Fibroblast of lung (primary cell): ENCODE measurements at regions not wholly inside any gene's neighbourhood (a gene's known extent, or its start where the extent isn't known, plus 50 kb on each side); places are given as distances from the start of the nearest gene placed in this dataset.

ENCODE experiments used
- CTCF ChIP-seq, 2 donors: IDR thresholded peaks in 1 of 2; conservative IDR thresholded peaks in 1 of 2; 1 replicate in 1 of 2; 2 replicates in 1 of 2; pipeline ENCODE4 v1.5.1; 2011 to 2012; ENCODE audit warnings: low read length in 2 of 2, control low read depth in 1 of 2, inconsistent platforms in 1 of 2, low read depth in 1 of 2, mild to moderate bottlenecking in 1 of 2
- EZH2 ChIP-seq: IDR thresholded peaks from 2 replicates; pipeline ENCODE4 v1.5.1; 2012; ENCODE audit warnings: low read length, control low read depth, mild to moderate bottlenecking; ENCODE audit errors: missing control alignments

- no peak for TF ChIP-seq CTCF (conservative IDR thresholded peaks at IDR 0.05 in 1 of 2, IDR thresholded peaks at IDR 0.05 in 1 of 2; ENCODE audit: low read depth in 1 of 2, low read length in 2 of 2)
- TF ChIP-seq EZH2, result no peak
Observed at GRCh38 chr14:89521988-89522387, 105.0 kb upstream of the FOXN3 start.
